ENCODE measurements at regions not wholly inside any gene's neighbourhood (a gene's known extent, or its start where the extent isn't known, plus 50 kb on each side); places are given as distances from the start of the nearest gene placed in this dataset.

DNA sequence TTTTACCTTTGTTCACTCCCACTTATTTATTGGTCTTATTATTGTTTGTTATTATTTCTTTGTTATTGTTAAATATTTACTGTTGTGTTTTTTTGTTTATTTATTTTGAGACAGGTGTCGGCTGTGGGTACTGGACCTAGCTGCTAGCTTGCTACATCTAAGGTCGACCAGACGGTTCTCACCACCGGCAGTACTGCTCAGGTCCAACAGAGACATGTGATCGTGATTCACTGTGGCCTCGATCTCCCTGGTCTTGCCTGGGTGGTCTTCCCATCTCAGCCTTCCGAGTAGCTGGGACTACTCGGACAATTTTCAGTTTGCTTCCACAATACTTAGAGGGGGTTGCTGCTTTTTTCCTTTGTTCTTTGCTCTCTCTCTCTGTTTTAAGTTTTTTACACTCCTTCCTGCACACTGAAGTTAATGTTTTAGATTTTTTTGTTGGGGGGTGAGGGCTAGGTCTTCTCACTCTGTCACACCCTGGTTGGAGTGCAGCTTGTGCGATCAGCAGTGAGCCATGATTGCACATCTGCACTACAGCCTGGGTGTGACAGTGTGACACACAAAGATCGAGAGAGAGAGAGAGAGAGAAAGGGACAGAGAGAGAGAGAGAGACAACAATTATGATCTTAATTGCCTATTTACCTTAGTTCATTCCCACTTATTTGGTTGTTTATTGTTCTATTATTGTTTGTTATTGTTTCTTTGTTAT is 1432.4 kb downstream of the UQCRFS1 start:
- Histone ChIP-seq H3K27ac (ENCODE audit: low read depth, low read length, poor library complexity, severe bottlenecking) (no peak overlapping the region), H3K4me3 (ENCODE audit: low read depth, low read length, poor library complexity, severe bottlenecking) (no peak overlapping the region), H3K36me3 (ENCODE audit: insufficient read depth, low read length, poor library complexity, severe bottlenecking) (no peaks in the 10 kb centered on the region), H3K4me1 (ENCODE audit: insufficient read depth, low read length, poor library complexity, severe bottlenecking) (no peaks in the 10 kb centered on the region), H3K27me3 (replicated peaks; ENCODE audit: insufficient read depth, low read depth, low read length, poor library complexity) (no peaks in the 10 kb centered on the region), H3K9me3 (ENCODE audit: low read depth, low read length, poor library complexity, severe bottlenecking) (peaks cover 15% of the 10 kb centered on the region)
- no TSS peak for BruUV-seq (replicated peaks)
- no peak for TF ChIP-seq EZH2 (IDR thresholded peaks at IDR 0.05; ENCODE audit: borderline replicate concordance, low read depth, low read length, poor library complexity, severe bottlenecking)
- ChIA-PET POLR2A (ENCODE audit: low non-redundant PET) (no interaction called here), CTCF (no interaction called here)
- intact Hi-C loops (cut with micrococcal nuclease; ENCODE audit: unreplicated experiment) = no loop called here
- DNase-seq (ENCODE audit: low spot score) = no peak

GRCh38 chr19:27779954-27780353 is 1433.0 kb downstream of the UQCRFS1 start:
- no peak for DNase-seq (ENCODE audit: low spot score)
- H3K4me1 ChIP-seq (ENCODE audit: insufficient read depth, low read length, poor library complexity, severe bottlenecking) = no peaks in the 10 kb centered on the region
- POLR2A ChIA-PET (ENCODE audit: low non-redundant PET) = no interaction called here
- BruUV-seq (replicated peaks) = no TSS peak
- H3K4me3 ChIP-seq (ENCODE audit: low read depth, low read length, poor library complexity, severe bottlenecking) = no peak overlapping the region
- CTCF ChIA-PET = no interaction called here
- H3K27me3 ChIP-seq (replicated peaks; ENCODE audit: insufficient read depth, low read depth, low read length, poor library complexity) = no peaks in the 10 kb centered on the region
- H3K9me3 ChIP-seq (ENCODE audit: low read depth, low read length, poor library complexity, severe bottlenecking) = peaks cover 18% of the 10 kb centered on the region
- intact Hi-C loops (cut with micrococcal nuclease; ENCODE audit: unreplicated experiment) = no loop called here
- H3K36me3 ChIP-seq (ENCODE audit: insufficient read depth, low read length, poor library complexity, severe bottlenecking) = no peaks in the 10 kb centered on the region
- TF ChIP-seq, protein P1, sequence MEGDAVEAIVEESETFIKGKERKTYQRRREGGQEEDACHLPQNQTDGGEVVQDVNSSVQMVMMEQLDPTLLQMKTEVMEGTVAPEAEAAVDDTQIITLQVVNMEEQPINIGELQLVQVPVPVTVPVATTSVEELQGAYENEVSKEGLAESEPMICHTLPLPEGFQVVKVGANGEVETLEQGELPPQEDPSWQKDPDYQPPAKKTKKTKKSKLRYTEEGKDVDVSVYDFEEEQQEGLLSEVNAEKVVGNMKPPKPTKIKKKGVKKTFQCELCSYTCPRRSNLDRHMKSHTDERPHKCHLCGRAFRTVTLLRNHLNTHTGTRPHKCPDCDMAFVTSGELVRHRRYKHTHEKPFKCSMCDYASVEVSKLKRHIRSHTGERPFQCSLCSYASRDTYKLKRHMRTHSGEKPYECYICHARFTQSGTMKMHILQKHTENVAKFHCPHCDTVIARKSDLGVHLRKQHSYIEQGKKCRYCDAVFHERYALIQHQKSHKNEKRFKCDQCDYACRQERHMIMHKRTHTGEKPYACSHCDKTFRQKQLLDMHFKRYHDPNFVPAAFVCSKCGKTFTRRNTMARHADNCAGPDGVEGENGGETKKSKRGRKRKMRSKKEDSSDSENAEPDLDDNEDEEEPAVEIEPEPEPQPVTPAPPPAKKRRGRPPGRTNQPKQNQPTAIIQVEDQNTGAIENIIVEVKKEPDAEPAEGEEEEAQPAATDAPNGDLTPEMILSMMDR (conservative IDR thresholded peaks at IDR 0.05; ENCODE audit: low read depth, low read length) = no peak
- TF ChIP-seq EZH2 (IDR thresholded peaks at IDR 0.05; ENCODE audit: borderline replicate concordance, low read depth, low read length, poor library complexity, severe bottlenecking) = no peak
- H3K27ac ChIP-seq (ENCODE audit: low read depth, low read length, poor library complexity, severe bottlenecking) = no peak overlapping the region

GRCh38 chr19:27777726-27778125 is 1435.2 kb downstream of the UQCRFS1 start:
- intact Hi-C loops (cut with micrococcal nuclease; ENCODE audit: unreplicated experiment) = no loop called here
- H3K4me1 ChIP-seq (ENCODE audit: insufficient read depth, low read length, poor library complexity, severe bottlenecking) = no peaks in the 10 kb centered on the region
- ChIA-PET POLR2A (ENCODE audit: low non-redundant PET) (no interaction called here), CTCF (no interaction called here)
- peaks cover 28% of the 10 kb centered on the region for H3K9me3 ChIP-seq (ENCODE audit: low read depth, low read length, poor library complexity, severe bottlenecking)
- no peaks in the 10 kb centered on the region for H3K36me3 ChIP-seq (ENCODE audit: insufficient read depth, low read length, poor library complexity, severe bottlenecking)
- BruUV-seq (replicated peaks) = no TSS peak
- TF ChIP-seq, protein P1 (conservative IDR thresholded peaks at IDR 0.05; ENCODE audit: low read depth, low read length) = 0 out of 2 replicates have a peak, but pooled peaks have one; percentile 11
- no peak for TF ChIP-seq EZH2 (IDR thresholded peaks at IDR 0.05; ENCODE audit: borderline replicate concordance, low read depth, low read length, poor library complexity, severe bottlenecking)
- DNase-seq (ENCODE audit: low spot score) = no peak
- H3K27ac ChIP-seq (ENCODE audit: low read depth, low read length, poor library complexity, severe bottlenecking) = no peak overlapping the region
- H3K27me3 ChIP-seq (replicated peaks; ENCODE audit: insufficient read depth, low read depth, low read length, poor library complexity) = no peaks in the 10 kb centered on the region
- H3K4me3 ChIP-seq (ENCODE audit: low read depth, low read length, poor library complexity, severe bottlenecking) = no peak overlapping the region

DNA sequence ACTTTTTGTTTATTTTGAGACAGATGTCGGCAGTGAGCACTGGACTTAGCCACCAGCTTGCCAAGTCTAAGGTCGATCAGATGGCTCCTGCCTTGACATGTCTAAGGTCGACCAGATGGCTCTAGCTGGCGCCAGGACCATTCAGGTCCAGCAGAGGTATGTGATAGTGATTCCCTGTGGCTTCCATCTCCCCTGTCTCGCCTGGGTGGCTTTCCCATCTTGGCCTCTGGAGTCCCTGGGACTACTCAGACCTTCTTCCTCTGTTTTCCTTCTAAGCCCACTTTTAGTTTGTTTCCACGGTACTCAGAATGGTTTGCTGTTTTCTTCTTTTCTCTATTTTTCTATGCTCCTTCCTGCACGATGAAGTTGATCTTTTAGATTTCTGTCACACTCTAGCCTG is 1435.7 kb downstream of the UQCRFS1 start:
- POLR2A ChIA-PET (ENCODE audit: low non-redundant PET) = no interaction called here
- Histone ChIP-seq H3K4me1 (ENCODE audit: insufficient read depth, low read length, poor library complexity, severe bottlenecking) (no peaks in the 10 kb centered on the region), H3K27ac (ENCODE audit: low read depth, low read length, poor library complexity, severe bottlenecking) (no peak overlapping the region), H3K36me3 (ENCODE audit: insufficient read depth, low read length, poor library complexity, severe bottlenecking) (no peaks in the 10 kb centered on the region), H3K27me3 (replicated peaks; ENCODE audit: insufficient read depth, low read depth, low read length, poor library complexity) (no peaks in the 10 kb centered on the region), H3K9me3 (ENCODE audit: low read depth, low read length, poor library complexity, severe bottlenecking) (peaks cover 31% of the 10 kb centered on the region), H3K4me3 (ENCODE audit: low read depth, low read length, poor library complexity, severe bottlenecking) (no peak overlapping the region)
- CTCF ChIA-PET = no interaction called here
- TF ChIP-seq, protein P1 (conservative IDR thresholded peaks at IDR 0.05; ENCODE audit: low read depth, low read length) = no peak
- TF ChIP-seq EZH2 (IDR thresholded peaks at IDR 0.05; ENCODE audit: borderline replicate concordance, low read depth, low read length, poor library complexity, severe bottlenecking) = no peak
- DNase-seq (ENCODE audit: low spot score) = no peak
- intact Hi-C loops (cut with micrococcal nuclease; ENCODE audit: unreplicated experiment) = no loop called here
- BruUV-seq (replicated peaks) = no TSS peak
